ENCODE measurements at regions not wholly inside any gene's neighbourhood (a gene's known extent, or its start where the extent isn't known, plus 50 kb on each side); places are given as distances from the start of the nearest gene placed in this dataset.
"Not testable (repeated sequence)": the region's sequence is repeated elsewhere in the genome, so short reads cannot be mapped to it uniquely, and the experiment has no call there.

DNA sequence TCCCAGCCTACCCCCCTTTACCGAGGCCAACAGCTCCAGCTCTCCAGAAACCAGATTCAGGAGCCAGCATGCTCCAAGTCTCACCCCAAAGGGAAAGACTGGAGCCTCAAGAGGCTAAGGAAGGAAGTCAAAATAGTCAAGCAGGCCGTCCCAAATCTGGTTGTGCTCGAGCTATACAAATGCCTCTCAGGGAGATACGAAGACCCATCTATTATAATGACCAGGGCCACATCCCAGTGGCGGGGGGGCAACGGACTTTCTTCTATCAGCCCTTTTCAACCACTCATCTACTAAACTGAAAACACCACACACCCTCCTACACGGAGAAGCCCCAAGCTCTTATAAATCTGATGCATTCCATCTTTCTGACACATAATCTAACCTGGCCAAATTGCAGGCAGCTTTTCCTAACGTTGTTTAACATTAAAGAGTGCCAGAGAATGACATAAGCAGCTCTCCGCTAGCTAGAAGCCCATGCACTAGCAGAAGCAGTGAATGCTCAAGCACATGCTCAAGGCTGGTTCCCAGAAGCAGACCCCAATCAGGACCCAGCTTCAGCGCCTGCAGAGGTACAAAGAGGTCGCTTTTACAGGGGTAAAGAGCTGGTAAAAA is 104.6 kb upstream of the ZNF98 start:
- Histone ChIP-seq H3K9me3 (ENCODE audit: low read depth) (peaks cover 13% of the 10 kb centered on the region), H3K4me1 (no peaks in the 10 kb centered on the region), H3K4me2 (no peak overlapping the region), H2AFZ (replicated peaks) (no peak overlapping the region), H3K79me2 (ENCODE audit: low read depth) (no peaks in the 10 kb centered on the region), H4K20me1 (ENCODE audit: low read depth) (no peaks in the 10 kb centered on the region), H3K27me3 (no peaks in the 10 kb centered on the region), H3K36me3 (no peaks in the 10 kb centered on the region), H3F3A (ENCODE audit: low read depth) (no peaks in the 10 kb centered on the region), H3K27ac (no peak overlapping the region), H3K9ac (no peak overlapping the region), H3K4me3 (no peak overlapping the region)
- no peaks in the 10 kb centered on the region for H3K36me3 Mint-ChIP-seq
- DNase-seq (ENCODE audit: low spot score) = no peak
- H3K27me3 Mint-ChIP-seq (ENCODE audit: insufficient read depth, low read depth) = no peaks in the 10 kb centered on the region
- no peak overlapping the region for H3K27ac Mint-ChIP-seq
- H3K9me3 Mint-ChIP-seq = peaks cover 65% of the 10 kb centered on the region
- TF ChIP-seq EZH2 (IDR thresholded peaks at IDR 0.05) (no peak), EZH2phosphoT487 (IDR thresholded peaks at IDR 0.05) (no peak)
- TF ChIP-seq, protein P1, sequence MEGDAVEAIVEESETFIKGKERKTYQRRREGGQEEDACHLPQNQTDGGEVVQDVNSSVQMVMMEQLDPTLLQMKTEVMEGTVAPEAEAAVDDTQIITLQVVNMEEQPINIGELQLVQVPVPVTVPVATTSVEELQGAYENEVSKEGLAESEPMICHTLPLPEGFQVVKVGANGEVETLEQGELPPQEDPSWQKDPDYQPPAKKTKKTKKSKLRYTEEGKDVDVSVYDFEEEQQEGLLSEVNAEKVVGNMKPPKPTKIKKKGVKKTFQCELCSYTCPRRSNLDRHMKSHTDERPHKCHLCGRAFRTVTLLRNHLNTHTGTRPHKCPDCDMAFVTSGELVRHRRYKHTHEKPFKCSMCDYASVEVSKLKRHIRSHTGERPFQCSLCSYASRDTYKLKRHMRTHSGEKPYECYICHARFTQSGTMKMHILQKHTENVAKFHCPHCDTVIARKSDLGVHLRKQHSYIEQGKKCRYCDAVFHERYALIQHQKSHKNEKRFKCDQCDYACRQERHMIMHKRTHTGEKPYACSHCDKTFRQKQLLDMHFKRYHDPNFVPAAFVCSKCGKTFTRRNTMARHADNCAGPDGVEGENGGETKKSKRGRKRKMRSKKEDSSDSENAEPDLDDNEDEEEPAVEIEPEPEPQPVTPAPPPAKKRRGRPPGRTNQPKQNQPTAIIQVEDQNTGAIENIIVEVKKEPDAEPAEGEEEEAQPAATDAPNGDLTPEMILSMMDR (IDR thresholded peaks at IDR 0.05) = no peak
- no peak overlapping the region for H3K4me3 Mint-ChIP-seq
- no peaks in the 10 kb centered on the region for H3K4me1 Mint-ChIP-seq

DNA sequence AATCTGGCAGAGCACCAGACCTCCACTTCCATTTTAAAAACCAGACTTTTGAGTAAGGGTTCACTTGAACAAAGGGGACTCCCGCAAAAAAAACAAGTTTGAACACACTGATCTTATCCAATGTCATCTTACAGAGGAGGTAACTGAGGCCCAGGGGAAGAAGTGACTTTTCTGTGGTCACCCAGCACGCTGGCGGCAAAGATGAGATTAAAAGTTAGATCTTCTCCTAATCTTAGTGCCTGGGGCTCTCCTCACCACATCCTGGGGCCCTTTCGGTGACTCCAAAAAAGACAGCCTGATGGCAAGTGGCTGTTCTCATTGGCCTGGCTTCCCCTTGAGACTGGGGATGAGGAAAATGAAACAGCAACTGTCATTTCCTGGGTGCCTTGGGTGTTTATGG is 101.8 kb upstream of the ZNF98 start:
- H3K36me3 Mint-ChIP-seq = no peaks in the 10 kb centered on the region
- Histone ChIP-seq H3K4me2 (no peak overlapping the region), H3K4me1 (no peaks in the 10 kb centered on the region), H3F3A (ENCODE audit: low read depth) (no peaks in the 10 kb centered on the region), H3K9me3 (ENCODE audit: low read depth) (no peaks in the 10 kb centered on the region), H3K27ac (no peak overlapping the region), H4K20me1 (ENCODE audit: low read depth) (no peaks in the 10 kb centered on the region), H3K79me2 (ENCODE audit: low read depth) (no peaks in the 10 kb centered on the region), H3K4me3 (no peak overlapping the region), H3K36me3 (no peaks in the 10 kb centered on the region), H3K9ac (no peak overlapping the region), H2AFZ (replicated peaks) (no peak overlapping the region), H3K27me3 (no peaks in the 10 kb centered on the region)
- no peak overlapping the region for H3K4me3 Mint-ChIP-seq
- H3K9me3 Mint-ChIP-seq = peaks cover 69% of the 10 kb centered on the region
- no peak for DNase-seq (ENCODE audit: low spot score)
- no peak overlapping the region for H3K27ac Mint-ChIP-seq
- H3K4me1 Mint-ChIP-seq = no peaks in the 10 kb centered on the region
- H3K27me3 Mint-ChIP-seq (ENCODE audit: insufficient read depth, low read depth) = no peaks in the 10 kb centered on the region
- TF ChIP-seq EZH2 (IDR thresholded peaks at IDR 0.05) (no peak), EZH2phosphoT487 (IDR thresholded peaks at IDR 0.05) (no peak)
- TF ChIP-seq, protein P1 (IDR thresholded peaks at IDR 0.05) = no peak

- not testable (repeated sequence) for H3K9me3 ChIP-seq (ENCODE audit: low read depth)
- H3K9me3 Mint-ChIP-seq = peaks cover 69% of the 10 kb centered on the region
These were observed 97.4 kb upstream of the ZNF98 start for GRCh38 chr19:22519562-22519961.

GRCh38 chr19:22519152-22519551 is 97.0 kb upstream of the ZNF98 start:
- peaks cover 69% of the 10 kb centered on the region for H3K9me3 Mint-ChIP-seq

More at GRCh38 chr19:22519562-22519961, 97.4 kb upstream of the ZNF98 start:
- not testable (repeated sequence) for H2AFZ ChIP-seq (replicated peaks); DNase-seq (ENCODE audit: low spot score); H3K4me2 ChIP-seq; H3K9ac ChIP-seq; H3F3A ChIP-seq (ENCODE audit: low read depth); H3K36me3 ChIP-seq; H3K4me1 Mint-ChIP-seq; H3K27me3 ChIP-seq; H3K4me1 ChIP-seq; H3K4me3 Mint-ChIP-seq; H4K20me1 ChIP-seq (ENCODE audit: low read depth); H3K36me3 Mint-ChIP-seq; H3K4me3 ChIP-seq; H3K27ac Mint-ChIP-seq; H3K27ac ChIP-seq; H3K27me3 Mint-ChIP-seq (ENCODE audit: insufficient read depth, low read depth); H3K79me2 ChIP-seq (ENCODE audit: low read depth)

More at GRCh38 chr19:22519152-22519551, 97.0 kb upstream of the ZNF98 start:
- Mint-ChIP-seq H3K27me3 (ENCODE audit: insufficient read depth, low read depth) (no peaks in the 10 kb centered on the region), H3K4me1 (no peaks in the 10 kb centered on the region), H3K4me3 (no peak overlapping the region), H3K36me3 (no peaks in the 10 kb centered on the region), H3K27ac (no peak overlapping the region)
- TF ChIP-seq, protein P1 (IDR thresholded peaks at IDR 0.05) = no peak
- TF ChIP-seq EZH2phosphoT487 (IDR thresholded peaks at IDR 0.05) (no peak), EZH2 (IDR thresholded peaks at IDR 0.05) (no peak)
- no peaks in the 10 kb centered on the region for H3K4me1 ChIP-seq
- H3K9ac ChIP-seq = no peak overlapping the region
- H4K20me1 ChIP-seq (ENCODE audit: low read depth) = no peaks in the 10 kb centered on the region
- no peak overlapping the region for H3K27ac ChIP-seq
- H3K79me2 ChIP-seq (ENCODE audit: low read depth) = no peaks in the 10 kb centered on the region
- no peak overlapping the region for H3K4me2 ChIP-seq
- no peaks in the 10 kb centered on the region for H3F3A ChIP-seq (ENCODE audit: low read depth)
- H2AFZ ChIP-seq (replicated peaks) = no peak overlapping the region
- no peak overlapping the region for H3K4me3 ChIP-seq
- no peak for DNase-seq (ENCODE audit: low spot score)
- H3K27me3 ChIP-seq = no peaks in the 10 kb centered on the region
- no peaks in the 10 kb centered on the region for H3K36me3 ChIP-seq
- H3K9me3 ChIP-seq (ENCODE audit: low read depth) = no peaks in the 10 kb centered on the region

Measured in neural progenitor cell (in vitro differentiated cells).